ENCODE measurements at regions not wholly inside any gene's neighbourhood (a gene's known extent, or its start where the extent isn't known, plus 50 kb on each side); places are given as distances from the start of the nearest gene placed in this dataset.
A peak's percentile ranks its signal among the peaks of the same experiment; 100 is the strongest.

- H3K4me3 ChIP-seq (ENCODE audit: low read length): no peak overlapping the region
- DNase-seq (ENCODE audit: low read depth, low spot score): no peak
Observed at GRCh38 chr2:5036256-5036655, 655.9 kb upstream of the SOX11 start.

GRCh38 chr2:5039241-5039975 is 652.8 kb upstream of the SOX11 start:
- H3K4me3 ChIP-seq (ENCODE audit: low read length): no peak overlapping the region
- no peak for DNase-seq (ENCODE audit: low read depth, low spot score)

GRCh38 chr2:5040571-5040970 is 651.6 kb upstream of the SOX11 start:
- DNase-seq (ENCODE audit: low read depth, low spot score): no peak

GRCh38 chr2:5041501-5041900 is 650.7 kb upstream of the SOX11 start:
- no peak overlapping the region for H3K4me3 ChIP-seq (ENCODE audit: low read length)
- DNase-seq (ENCODE audit: low read depth, low spot score): no peak

More at GRCh38 chr2:5040571-5040970, 651.6 kb upstream of the SOX11 start:
- no peak overlapping the region for H3K4me3 ChIP-seq (ENCODE audit: low read length)

- no peak for DNase-seq (ENCODE audit: low read depth, low spot score)
- no peak overlapping the region for H3K4me3 ChIP-seq (ENCODE audit: low read length)
Observed at GRCh38 chr2:5042666-5043440, 649.3 kb upstream of the SOX11 start.

GRCh38 chr2:5051300-5051699 is 640.9 kb upstream of the SOX11 start:
- no peak overlapping the region for H3K4me3 ChIP-seq (ENCODE audit: low read length)
- DNase-seq (ENCODE audit: low read depth, low spot score): no peak

GRCh38 chr2:5052905-5053304 is 639.3 kb upstream of the SOX11 start:
- no peak for DNase-seq (ENCODE audit: low read depth, low spot score)
- no peak overlapping the region for H3K4me3 ChIP-seq (ENCODE audit: low read length)

- no peak overlapping the region for H3K4me3 ChIP-seq (ENCODE audit: low read length)
- no peak for DNase-seq (ENCODE audit: low read depth, low spot score)
Observed at GRCh38 chr2:5057891-5058351, 634.3 kb upstream of the SOX11 start.

GRCh38 chr2:5060956-5061355 is 631.2 kb upstream of the SOX11 start:
- H3K4me3 ChIP-seq (ENCODE audit: low read length): no peak overlapping the region
- no peak for DNase-seq (ENCODE audit: low read depth, low spot score)

GRCh38 chr2:5064687-5065086 is 627.5 kb upstream of the SOX11 start:
- no peak for DNase-seq (ENCODE audit: low read depth, low spot score)
- no peak overlapping the region for H3K4me3 ChIP-seq (ENCODE audit: low read length)

- H3K4me3 ChIP-seq (ENCODE audit: low read length): no peak overlapping the region
- DNase-seq (ENCODE audit: low read depth, low spot score): no peak
Observed at GRCh38 chr2:5067816-5068215, 624.4 kb upstream of the SOX11 start.

GRCh38 chr2:5070257-5070656 is 621.9 kb upstream of the SOX11 start:
- DNase-seq (ENCODE audit: low read depth, low spot score): no peak
- no peak overlapping the region for H3K4me3 ChIP-seq (ENCODE audit: low read length)

- no peak for DNase-seq (ENCODE audit: low read depth, low spot score)
Observed at GRCh38 chr2:5074733-5075132, 617.5 kb upstream of the SOX11 start.

GRCh38 chr2:5076599-5076998 is 615.6 kb upstream of the SOX11 start:
- H3K4me3 ChIP-seq (ENCODE audit: low read length): no peak overlapping the region
- DNase-seq (ENCODE audit: low read depth, low spot score): no peak

More at GRCh38 chr2:5074733-5075132, 617.5 kb upstream of the SOX11 start:
- H3K4me3 ChIP-seq (ENCODE audit: low read length): no peak overlapping the region

- no peak for DNase-seq (ENCODE audit: low read depth, low spot score)
Observed at GRCh38 chr2:5077479-5078089, 614.6 kb upstream of the SOX11 start.

GRCh38 chr2:5083402-5083801 is 608.8 kb upstream of the SOX11 start:
- no peak for DNase-seq (ENCODE audit: low read depth, low spot score)
- no peak overlapping the region for H3K4me3 ChIP-seq (ENCODE audit: low read length)

More at GRCh38 chr2:5077479-5078089, 614.6 kb upstream of the SOX11 start:
- no peak overlapping the region for H3K4me3 ChIP-seq (ENCODE audit: low read length)

GRCh38 chr2:5089409-5089808 is 602.8 kb upstream of the SOX11 start:
- DNase-seq (ENCODE audit: low read depth, low spot score): no peak
- H3K4me3 ChIP-seq (ENCODE audit: low read length): no peak overlapping the region

- DNase-seq (ENCODE audit: low read depth, low spot score): no peak
- H3K4me3 ChIP-seq (ENCODE audit: low read length): no peak overlapping the region
Observed at GRCh38 chr2:5093056-5093455, 599.1 kb upstream of the SOX11 start.

- no peak overlapping the region for H3K4me3 ChIP-seq (ENCODE audit: low read length)
- no peak for DNase-seq (ENCODE audit: low read depth, low spot score)
Observed at GRCh38 chr2:5093518-5093917, 598.7 kb upstream of the SOX11 start.

- peak; percentile 71 for DNase-seq (ENCODE audit: low read depth, low spot score)
- no peak overlapping the region for H3K4me3 ChIP-seq (ENCODE audit: low read length)
Observed at GRCh38 chr2:5094192-5094591, 598.0 kb upstream of the SOX11 start.

All from Jurkat, Clone E6-1 (cell line).